NCI-H146 treated with DMSO at 0.1 percent for 48 hours (cell line): ENCODE measurements at regions not wholly inside any gene's neighbourhood (a gene's known extent, or its start where the extent isn't known, plus 50 kb on each side); places are given as distances from the start of the nearest gene placed in this dataset.

ENCODE experiments used
- DNase-seq: peaks from one replicate; lab custom pipeline; 2025; ENCODE audit not compliant: unreplicated experiment; lab: John Stamatoyannopoulos, UW

DNA sequence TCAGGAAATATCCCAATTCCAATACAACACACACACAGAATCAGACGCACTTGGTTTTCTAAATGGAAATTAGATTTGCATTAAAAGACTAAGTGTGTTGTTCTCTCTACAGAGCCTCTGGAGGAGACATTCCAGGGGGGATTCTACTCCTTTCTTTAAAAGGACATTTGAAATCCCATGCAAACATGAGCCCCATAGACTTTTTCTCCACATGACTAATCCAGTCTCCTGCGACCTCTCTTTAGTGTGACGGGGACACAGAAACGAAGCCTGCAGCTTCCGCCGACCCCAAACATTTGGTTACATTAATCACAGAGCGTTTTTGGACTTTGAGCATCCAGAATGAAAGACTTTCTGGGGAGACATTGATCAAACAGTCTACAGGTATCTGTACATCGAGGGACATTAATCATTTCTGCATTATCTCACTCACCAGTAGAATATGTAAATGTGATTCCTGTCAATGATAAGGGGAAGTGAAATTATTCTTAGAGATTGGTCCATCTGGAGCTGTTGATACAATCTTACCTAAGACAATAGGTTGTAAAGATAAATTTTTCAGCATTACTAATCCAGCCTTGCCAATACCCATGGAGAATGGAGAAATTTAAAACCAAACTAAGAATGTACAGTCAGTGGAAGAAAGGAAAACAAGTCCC is 103.4 kb upstream of the IRX3 start:
- DNase-seq = no peak

DNA sequence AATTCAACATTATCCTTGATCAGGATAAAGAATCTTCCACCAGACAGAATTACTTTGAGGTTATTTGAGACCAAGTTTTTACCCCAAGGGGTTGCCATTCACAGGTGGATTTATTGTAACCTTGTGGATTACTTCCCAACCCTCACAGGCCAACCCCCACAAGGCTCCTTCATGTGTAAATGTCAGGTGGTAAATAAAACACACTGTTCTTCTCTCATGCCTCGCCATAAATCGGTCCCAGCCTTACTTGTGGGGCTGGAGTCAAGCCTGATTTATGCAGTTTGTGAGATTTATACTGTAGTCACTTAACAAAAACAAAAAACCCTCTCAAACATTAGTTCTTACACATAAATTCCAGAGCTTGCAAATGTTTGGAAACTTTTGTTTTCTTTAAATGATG is 98.6 kb upstream of the IRX3 start:
- DNase-seq = no peak

DNA sequence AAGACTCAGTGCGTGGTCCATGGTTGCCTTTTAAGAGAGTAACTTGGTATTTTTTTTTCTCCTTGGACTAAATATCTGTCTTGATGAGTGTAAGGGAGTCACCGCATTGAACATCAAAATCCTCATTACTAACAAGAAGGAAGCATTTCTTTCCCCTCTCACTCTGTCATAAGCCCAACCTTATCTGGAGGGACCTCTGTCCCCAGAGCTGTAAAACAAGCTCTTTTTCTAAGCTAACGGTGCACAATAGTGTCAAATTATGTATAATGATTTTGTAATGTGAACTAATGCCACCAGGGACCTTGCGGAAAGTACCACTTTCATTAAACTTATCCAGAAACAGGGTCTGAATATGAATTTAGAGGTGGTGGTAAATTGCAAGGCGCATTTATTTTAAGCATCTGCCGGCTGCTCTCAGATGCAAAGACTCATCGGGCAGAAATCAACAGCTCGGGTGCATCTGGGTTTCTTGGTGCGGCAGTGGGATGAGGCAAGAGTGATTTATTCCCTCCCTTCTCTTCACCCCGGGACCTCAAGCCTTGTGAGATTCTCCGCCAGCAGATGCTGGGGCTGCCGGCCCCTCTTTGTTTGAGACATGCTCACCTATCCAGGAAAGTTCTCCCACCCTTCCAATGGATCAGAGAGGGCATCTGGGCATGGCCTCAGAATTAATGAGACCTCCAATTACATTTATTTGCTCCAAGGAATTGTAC is 95.2 kb upstream of the IRX3 start:
- no peak for DNase-seq

DNA sequence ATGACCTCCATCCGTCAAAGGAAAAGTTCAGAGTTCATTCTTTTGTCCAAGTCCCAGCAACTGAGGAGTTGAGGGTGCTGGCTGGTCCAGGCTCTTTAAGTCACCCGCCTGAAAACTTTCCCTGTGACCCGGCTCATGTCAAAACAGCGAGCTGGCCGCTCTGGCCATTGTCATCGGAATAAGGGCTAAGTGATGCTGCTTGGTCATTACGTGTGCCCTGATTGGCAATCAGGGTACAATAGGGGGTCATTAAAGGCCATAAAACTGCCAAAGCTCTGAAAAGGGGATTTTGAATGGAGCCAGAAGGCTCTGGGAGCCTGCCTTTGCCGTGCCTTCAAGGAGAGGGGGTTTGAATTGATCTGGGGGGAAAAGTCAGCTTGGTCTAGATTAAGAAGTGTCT is 88.5 kb upstream of the IRX3 start:
- DNase-seq = no peak

DNA sequence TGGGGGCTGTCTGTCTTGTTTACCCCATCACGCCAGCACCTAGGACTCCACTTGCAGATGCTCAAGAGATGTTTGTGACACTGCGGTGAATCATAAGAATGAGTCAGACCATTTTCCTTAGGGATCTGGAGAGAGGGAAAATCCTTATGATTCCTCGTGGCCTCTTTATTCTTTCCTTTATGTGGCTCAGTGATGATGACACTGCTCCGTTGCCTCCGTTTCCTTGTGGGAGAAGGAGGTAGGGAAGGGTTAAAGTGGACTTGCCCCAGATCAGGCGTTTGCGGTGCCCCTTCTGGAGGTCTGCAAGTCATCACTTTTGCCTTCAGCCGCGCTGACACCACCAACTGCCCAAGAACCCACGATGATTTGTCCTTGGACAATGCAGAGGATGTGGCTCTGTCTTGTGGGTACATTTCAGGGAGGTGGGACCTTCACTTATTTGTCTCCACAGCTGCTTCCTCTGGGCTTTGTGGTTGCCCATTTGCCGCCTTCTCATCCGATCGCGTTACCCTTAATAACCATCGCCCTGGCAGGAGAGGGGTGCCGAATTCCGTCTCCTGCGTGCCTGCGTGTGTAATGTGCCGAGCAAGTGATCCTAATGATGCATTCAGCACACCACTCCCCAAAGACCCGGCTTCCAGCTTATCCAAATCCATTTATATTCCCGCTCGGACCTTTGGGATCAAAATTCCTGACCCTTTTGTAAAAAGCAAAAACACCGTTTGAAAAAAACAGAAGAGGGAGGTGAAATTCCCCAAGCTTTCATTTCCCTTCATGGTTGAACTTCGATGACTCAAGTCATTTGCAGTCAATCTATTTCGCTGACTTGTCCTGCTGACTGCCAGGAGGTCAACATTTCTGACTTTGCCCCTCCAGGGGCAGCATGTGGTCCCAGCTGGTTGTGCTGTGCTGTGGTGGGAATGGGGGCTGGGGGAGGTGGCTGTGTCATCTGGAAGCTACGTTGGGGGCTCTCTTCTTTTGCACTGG is 87.2 kb upstream of the IRX3 start:
- no peak for DNase-seq

DNA sequence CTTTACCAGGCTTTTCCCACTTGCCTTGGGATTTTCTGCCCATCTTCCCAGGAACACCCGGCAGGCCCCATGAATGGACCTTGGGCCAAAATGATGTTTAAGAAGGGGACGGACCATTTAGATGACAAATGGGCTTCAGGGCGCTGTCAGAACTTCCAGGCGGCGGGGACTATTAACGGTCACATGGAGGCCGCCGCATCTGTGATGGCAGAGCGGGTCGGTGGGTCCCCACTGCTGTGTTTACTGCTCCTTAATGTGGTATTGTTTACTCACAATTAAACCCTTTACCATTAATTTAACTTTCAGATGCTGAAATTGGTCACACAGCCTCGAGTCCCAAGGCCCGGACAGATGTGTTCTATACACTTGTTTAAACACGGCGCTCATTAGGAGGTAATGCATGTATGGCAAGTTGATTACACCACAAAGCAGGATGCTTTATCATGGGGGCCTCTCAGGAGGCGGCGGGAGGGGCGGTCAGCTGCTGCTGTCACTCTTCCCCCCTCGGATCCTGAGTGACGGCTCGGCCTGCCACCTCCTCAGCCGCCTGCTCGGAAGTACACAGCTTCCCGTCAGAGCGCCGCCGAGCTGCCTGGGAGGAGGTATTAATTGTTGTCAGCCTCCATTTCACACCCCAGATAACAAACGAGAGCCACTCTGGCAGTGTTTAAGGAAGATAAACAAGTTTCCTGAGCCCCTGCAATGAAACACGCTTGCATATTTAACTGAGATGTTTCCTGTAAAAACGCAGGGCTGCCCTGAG is 83.9 kb upstream of the IRX3 start:
- no peak for DNase-seq

DNA sequence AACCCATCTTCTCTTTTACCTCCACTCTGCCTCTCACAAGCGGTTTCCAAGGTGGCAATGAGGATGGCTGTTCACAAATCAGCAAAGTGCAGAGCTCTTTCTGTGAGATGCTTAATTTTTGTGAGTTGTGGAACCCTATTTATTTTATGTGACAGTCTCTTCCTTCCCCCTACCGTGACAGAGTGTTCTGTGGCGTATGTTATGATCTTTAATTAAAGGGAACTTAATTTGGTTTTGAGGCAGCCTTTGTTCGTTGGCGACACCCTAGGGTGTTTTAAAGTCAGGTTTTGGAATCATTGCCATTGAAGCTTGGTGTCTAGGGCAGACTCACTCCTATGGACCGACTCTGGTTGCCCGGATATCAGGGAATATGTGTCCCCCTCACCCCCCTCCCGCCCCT is 83.3 kb upstream of the IRX3 start:
- no peak for DNase-seq

DNA sequence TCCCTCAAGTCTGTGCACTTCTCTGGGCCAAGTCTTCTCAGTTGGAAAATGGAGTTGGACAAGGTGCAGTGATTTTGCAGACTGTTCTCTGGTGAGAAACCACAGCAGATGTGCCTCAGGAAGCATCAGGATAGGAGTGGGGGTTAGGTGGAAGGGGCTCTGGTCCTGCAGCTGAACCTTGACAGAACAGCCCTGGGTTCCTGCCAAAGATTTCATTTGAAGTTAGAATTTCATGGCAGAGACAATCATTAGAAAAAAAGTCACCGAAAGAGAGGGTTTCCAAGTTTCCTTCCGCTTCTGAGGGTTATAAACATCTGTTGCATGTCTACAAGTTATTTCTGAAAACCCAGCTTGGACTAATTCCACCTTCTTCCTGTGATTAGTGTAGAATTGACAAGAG is 80.4 kb upstream of the IRX3 start:
- DNase-seq = no peak

DNA sequence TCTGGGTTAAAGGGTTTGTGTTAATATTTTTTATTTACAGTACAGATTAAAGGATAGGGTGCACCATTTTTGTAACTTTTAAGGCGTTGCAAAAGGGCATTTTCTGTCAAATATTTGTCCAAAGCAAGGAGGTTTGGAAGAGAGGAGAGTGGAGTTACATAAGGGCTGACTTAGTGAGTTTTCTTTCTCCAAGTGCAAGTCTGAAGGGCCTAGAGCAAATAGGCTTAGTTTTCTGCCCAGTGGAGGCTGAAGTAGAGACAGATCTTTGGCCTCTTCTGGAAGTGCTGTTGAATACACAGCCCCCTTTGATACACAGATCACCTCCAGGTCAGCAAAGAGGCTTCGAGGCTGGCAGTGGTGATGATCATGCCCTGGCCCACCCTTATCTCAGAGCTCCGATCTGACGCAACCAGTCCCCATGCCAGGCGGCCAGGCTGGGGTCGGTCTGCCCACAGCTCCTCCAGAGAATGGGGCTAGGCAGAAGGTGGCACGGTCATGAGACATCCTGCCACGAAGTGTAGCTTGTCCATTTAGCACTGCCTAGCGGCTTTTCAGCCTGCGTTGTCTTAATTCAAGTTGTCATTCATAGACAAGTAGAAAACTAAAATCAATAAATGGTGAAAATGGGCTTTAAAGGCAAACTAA is 79.5 kb upstream of the IRX3 start:
- no peak for DNase-seq

DNA sequence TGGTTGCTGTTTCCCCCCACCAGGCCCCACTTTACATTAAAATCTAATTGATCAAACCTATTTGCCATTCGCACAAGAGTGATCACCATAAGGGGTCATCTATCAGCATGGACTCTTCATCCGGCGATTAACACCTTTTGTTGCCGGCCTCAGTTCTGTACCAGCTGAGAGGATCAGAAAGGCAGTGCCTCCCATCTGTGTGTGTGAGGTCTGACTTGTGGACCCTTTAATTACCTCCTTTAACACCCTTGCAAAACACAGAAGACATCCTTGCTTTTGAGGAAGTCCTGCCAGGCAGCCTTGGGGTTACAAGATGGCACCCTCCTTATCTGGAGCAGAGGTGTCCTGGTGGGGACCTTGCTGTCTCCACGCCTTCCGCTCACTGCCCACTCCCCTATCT is 77.2 kb upstream of the IRX3 start:
- no peak for DNase-seq

DNA sequence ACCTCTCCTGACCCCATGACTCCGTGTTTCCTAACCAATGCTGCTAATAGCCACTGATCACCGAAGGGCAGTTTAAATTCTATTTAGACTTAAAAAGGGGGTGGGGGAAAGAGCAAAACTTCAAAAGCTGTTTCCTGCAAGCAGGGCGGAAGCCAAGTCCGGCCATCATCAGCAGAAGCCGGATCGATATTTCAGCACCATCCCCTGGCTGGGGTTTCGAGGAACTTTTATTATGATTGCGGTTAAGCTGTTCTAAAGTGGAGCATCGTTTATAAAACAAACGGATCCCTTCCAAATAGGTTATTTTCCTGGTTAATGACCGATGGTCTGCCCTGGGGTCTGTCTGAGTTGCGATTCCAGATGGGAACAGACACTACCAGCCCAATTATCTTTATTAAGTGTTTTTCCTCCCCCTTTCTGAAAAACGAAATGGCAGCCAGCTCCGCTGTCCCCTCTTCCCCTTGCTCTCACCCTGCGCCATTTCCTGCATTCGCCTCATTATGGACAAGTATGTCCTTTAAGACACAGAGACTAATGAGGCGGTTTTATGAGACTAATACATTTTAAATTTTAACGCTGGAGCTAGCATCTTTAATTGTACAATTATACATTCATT is 76.1 kb upstream of the IRX3 start:
- DNase-seq = no peak

DNA sequence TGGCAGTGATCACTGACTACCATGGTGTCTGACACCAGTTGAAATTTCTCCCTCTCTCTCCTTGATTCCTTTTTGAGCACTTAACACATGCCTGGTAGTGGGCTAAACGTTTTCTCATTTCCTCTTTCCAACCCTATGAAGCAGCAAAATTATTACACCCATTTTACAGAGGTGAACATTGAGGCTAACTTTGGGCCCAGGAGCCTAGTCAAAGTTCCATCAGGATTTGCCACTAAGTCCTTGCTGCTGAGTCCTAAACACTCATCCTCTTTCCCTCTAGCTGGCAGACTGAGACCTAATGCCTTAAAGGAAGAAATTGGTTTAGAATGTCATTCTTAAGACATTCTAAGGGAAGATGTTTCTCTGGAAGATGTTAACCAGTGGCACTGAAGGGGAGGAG is 74.7 kb upstream of the IRX3 start:
- no peak for DNase-seq

DNA sequence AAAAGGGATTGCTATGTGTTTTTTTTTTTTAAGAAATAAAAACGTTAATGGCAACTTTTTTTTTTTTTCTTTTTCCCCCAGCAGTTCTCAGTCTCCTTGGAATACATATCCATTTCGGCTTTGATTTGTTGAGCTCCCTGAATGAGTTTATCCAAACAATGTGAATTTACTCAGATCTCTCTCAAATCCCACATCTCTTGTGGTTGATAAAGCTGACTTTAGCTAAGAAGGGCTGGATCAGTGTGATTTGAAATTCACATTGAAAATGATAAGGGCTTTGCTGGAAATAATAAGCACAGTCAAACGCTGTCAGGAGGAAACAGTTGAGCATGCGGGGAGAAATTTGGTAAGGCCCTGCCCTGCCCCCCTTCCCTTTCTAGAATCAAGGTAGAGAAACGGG is 74.1 kb upstream of the IRX3 start:
- no peak for DNase-seq

DNA sequence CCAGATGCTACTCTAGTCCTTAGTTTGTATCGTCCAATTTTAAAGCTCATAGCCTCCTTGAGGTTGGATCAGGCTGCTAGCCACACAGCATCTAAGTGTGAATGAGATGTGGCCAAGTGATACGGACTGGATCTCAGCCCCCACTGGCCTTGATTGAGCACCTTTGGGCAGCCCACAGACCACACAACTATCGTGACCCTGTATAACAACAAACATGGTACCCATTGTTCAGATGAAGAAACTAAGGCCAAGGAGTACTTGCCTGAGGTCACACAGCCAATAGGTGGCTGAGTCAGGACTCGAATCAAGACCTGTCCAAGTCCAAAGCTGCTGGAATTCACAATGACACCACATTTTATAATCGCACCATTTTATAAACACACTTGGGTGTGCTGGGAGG is 73.0 kb upstream of the IRX3 start:
- no peak for DNase-seq

DNA sequence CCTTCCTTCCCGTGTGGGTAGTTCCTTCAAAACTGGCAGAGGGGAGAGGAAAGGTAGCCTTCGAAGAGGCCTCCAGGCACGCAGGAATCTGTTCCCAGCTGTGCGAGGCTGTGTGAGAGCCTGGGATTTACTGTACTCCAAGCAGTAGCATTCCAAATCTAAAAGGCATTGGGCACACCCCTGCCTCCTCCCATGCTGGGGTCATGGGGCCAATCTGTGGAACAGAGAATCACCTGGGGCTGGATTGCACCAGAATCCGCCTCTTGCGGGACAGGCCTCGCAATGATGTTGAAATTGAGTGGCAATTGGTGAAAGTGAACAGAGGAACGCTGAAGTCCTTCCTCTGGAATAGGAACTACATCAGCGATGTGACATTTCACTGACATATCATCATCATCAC is 72.5 kb upstream of the IRX3 start:
- no peak for DNase-seq

DNA sequence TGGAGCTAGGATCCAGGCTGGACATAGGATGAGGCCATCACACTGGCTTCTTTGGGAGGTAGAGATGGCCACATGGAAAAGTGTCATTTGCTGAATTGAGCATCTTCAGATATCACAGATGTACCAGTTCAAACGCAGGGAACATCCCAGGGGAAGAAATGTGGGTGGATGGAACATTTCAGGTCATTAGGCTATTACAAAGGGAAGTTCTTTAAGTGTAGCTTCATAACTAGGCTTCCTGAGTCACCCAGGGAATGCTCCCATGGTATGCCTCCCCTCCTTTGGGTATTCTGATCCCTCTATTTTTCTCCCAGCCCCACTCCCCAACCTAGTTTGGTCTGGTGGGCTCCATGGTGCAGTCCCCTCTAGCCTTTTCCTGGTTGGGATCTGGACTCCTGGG is 69.8 kb upstream of the IRX3 start:
- DNase-seq = no peak

DNA sequence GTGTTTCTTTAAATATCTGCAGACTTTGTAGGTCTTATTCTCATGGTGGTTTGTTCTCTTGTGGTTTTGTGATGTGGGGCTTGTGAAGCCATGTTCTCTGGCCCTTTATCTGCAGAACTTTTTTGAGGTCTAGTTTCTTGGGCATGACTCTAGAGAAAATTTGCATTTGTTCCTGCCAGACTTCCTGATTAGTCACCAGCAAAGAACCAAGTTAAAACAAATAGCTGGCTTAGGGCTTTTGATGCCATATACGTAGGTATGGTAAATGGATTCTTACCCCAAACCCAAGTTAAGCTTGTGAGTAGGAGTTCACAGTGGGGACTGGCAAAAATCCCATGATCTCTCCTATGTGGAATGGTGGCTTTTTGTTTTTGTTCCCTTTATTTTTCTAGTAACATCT is 68.7 kb upstream of the IRX3 start:
- no peak for DNase-seq

DNA sequence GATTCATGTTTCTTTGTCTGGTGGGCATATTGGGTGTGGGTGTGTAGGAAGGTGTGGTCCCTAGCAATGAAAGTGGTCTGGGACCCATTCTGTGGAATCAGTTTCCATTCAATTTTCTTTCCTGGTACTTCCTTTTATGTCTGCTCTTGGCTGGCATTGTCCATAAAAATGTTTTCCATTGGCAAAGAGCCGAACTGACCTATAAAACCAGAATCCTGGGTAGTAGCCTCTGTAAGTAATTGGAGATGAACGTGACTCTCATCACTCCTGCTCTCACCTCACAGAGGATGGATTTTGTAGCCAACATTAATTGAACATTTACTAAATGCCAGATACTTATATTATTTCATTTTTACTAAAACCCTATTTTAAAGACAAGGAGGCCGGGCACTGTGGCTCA is 66.5 kb upstream of the IRX3 start:
- DNase-seq = no peak

DNA sequence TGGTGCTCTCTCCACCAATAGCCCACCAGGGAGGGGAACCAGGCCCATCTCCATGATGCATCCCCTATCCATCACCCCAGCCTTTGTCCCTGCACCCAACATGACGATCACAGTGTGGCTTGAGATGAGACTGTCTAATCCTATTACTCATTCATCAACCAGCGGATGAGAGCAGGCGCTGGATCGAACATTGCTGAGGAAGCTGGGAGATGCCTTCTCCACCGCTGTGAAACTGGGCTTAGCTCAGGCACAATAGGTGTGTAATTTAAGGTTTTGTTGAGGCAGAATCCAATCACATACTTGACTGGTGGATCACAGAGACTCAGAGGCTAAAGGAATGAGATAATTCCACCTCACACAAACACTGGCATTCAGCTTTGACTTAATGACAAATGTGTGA is 64.6 kb upstream of the IRX3 start:
- DNase-seq = no peak

DNA sequence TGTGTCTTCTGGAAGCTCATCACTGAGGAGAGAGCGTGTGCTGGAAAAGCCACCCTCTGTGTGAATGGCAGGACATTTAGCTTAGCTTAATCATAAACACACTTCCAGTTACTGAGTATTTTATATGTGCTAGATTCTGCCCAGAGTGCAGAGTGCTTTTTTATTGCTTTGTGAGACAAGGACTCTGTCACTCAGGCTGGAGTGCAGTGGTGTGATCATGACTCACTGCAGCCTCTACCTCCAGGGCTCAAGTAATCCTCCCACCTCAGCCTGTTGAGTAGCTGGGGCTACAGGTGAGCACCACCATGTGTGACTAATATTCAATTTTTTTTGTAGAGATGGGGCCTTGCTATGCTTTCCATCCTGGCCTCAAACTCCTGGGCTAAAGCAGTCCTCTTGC is 61.4 kb upstream of the IRX3 start:
- DNase-seq = no peak
